Adrenal gland (tissue), 5 donors: ENCODE measurements at regions not wholly inside any gene's neighbourhood (a gene's known extent, or its start where the extent isn't known, plus 50 kb on each side); places are given as distances from the start of the nearest gene placed in this dataset.

Source experiments
- CTCF ChIP-seq, 6 experiments: fragments of 450-650 bp in 4 of 6; fragments of 200-600 bp in 2 of 6; sonication (generic) in 1 of 6; IDR thresholded peaks; 1 replicate in 5 of 6; 2 replicates in 1 of 6; pipeline versions ENCODE4 v1.5.1 to v1.8.0; 2016 to 2021; ENCODE audit warnings: antibody characterized with exemption in 6 of 6, mild to moderate bottlenecking in 2 of 6, moderate library complexity in 1 of 6
- POLR2A ChIP-seq, 2 donors: fragments of 450-650 bp; IDR thresholded peaks; one replicate each; pipeline ENCODE4 v1.6.1; 2017; ENCODE audit warnings: antibody characterized with exemption in 2 of 2, mild to moderate bottlenecking in 2 of 2, moderate library complexity in 1 of 2
- donor health status: DM: no; HTN: no; CAD: no.

- TF ChIP-seq POLR2A (IDR thresholded peaks at IDR 0.05) (no peak), CTCF (IDR thresholded peaks at IDR 0.05) (no peak)
Measured at GRCh38 chrX:1884446-1884845, 269.6 kb downstream of the ASMT start.
